Loucy (cell line): ENCODE measurements at regions not wholly inside any gene's neighbourhood (a gene's known extent, or its start where the extent isn't known, plus 50 kb on each side); places are given as distances from the start of the nearest gene placed in this dataset.

Experiments
- EZH2phosphoT487 ChIP-seq: fragments of 200-600 bp; IDR thresholded peaks from 2 replicates; pipeline ENCODE4 v1.6.1; 2018; ENCODE audit warnings: antibody characterized with exemption, mild to moderate bottlenecking, moderate library complexity, borderline replicate concordance
- TF ChIP-seq, protein P1 (sequence below): fragments of 200-600 bp; sonication (generic); conservative IDR thresholded peaks from 2 replicates; pipeline ENCODE4 v1.5.1; 2014; ENCODE audit warnings: mild to moderate bottlenecking, antibody characterized with exemption, low read length

DNA sequence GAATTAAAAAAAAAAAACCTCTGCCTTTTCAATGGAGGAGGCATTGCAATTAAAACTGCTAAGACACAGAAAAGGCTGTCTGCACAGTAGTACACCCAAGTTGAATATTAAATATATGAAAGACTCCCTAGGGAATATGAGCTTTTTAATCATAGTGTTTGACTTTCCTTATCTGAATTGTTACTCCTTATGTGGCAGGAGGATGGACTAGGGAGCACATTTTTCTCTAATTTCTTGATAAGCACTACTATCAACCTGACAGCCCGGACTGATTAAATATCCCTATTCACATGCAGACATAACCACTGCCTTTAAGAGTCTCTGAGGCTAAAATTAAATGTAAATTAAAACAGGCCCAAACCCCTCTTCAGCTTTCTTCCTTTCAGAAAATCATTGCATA is 428.6 kb upstream of the GJE1 start:
- no peak for TF ChIP-seq EZH2phosphoT487
- TF ChIP-seq, protein P1, sequence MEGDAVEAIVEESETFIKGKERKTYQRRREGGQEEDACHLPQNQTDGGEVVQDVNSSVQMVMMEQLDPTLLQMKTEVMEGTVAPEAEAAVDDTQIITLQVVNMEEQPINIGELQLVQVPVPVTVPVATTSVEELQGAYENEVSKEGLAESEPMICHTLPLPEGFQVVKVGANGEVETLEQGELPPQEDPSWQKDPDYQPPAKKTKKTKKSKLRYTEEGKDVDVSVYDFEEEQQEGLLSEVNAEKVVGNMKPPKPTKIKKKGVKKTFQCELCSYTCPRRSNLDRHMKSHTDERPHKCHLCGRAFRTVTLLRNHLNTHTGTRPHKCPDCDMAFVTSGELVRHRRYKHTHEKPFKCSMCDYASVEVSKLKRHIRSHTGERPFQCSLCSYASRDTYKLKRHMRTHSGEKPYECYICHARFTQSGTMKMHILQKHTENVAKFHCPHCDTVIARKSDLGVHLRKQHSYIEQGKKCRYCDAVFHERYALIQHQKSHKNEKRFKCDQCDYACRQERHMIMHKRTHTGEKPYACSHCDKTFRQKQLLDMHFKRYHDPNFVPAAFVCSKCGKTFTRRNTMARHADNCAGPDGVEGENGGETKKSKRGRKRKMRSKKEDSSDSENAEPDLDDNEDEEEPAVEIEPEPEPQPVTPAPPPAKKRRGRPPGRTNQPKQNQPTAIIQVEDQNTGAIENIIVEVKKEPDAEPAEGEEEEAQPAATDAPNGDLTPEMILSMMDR: no peak
